K562 (cell line): ENCODE measurements at regions not wholly inside any gene's neighbourhood (a gene's known extent, or its start where the extent isn't known, plus 50 kb on each side); places are given as distances from the start of the nearest gene placed in this dataset.
"Not testable (repeated sequence)": the region's sequence is repeated elsewhere in the genome, so short reads cannot be mapped to it uniquely, and the experiment has no call there.

Source experiments
- ATAC-seq: fragments of 200-7000 bp; cut with Tn5 transposase; 3 replicates; pipeline ENCODE4 v1.9.1; 2020; ENCODE audit warnings: moderate library complexity
- BruUV-seq: library from RNA; stranded (reverse); fragments of 400-500 nt; replicated peaks from 2 replicates; lab custom pipeline; 2021; lab: Mats Ljungman, UMichigan
- CTCF ChIA-PET: fragments of 300-600 bp; formaldehyde crosslinking; extraction: SDS; loops from one replicate; lab custom pipeline; 2021; ENCODE audit warnings: low intra/inter-chr PET ratio; lab: Yijun Ruan, JAX
- POLR2A ChIA-PET: fragments of 300-600, 350-650 bp; sonication (Branson Sonifier 250); formaldehyde crosslinking; extraction: SDS; loops from one replicate; lab custom pipeline; 2021; ENCODE audit warnings: antibody characterized with exemption, inconsistent platforms; lab: Yijun Ruan, JAX
- DNase-seq, 4 experiments: peaks; one replicate each; pipeline versions ENCODE4 v3.0.0 to v3.0.0-alpha.2; 2011 to 2018; ENCODE audit warnings: low spot score in 3 of 4, mixed read lengths in 3 of 4; ENCODE audit errors: extremely low read depth in 1 of 4
- FAIRE-seq: peaks from 2 replicates; lab custom pipeline; 2011; peaks lifted over from hg19 to GRCh38; lab: Jason Lieb, UNC
- H2AFZ ChIP-seq: 2 replicates; pipeline ENCODE4 v1.6.0; 2011; ENCODE audit warnings: low read depth, low read length, control low read depth, inconsistent platforms
- H3K27ac ChIP-seq: fragments of 200-600 bp; 3 replicates; pipeline ENCODE4 v1.8.0; 2011; ENCODE audit warnings: low read depth, mild to moderate bottlenecking, control low read depth, inconsistent platforms, low read length, moderate library complexity, mixed read lengths; ENCODE audit errors: extremely low read depth
- H3K27me3 ChIP-seq, 2 experiments: fragments of 300-600 bp in 1 of 2; 2 replicates in 1 of 2; 3 replicates in 1 of 2; pipeline versions ENCODE4 v1.6.0 to v1.8.0; 2011; ENCODE audit warnings: inconsistent platforms in 2 of 2, low read length in 2 of 2, mild to moderate bottlenecking in 1 of 2, mixed read lengths in 1 of 2, moderate library complexity in 1 of 2; ENCODE audit not compliant: control insufficient read depth in 2 of 2, insufficient read depth in 2 of 2
- H3K36me3 ChIP-seq: fragments of 300-600 bp; 3 replicates; pipeline ENCODE4 v1.8.0; 2011; ENCODE audit warnings: mild to moderate bottlenecking, low read length, inconsistent platforms; ENCODE audit not compliant: control insufficient read depth, insufficient read depth
- H3K4me1 ChIP-seq, 2 experiments: fragments of 200-600 bp in 1 of 2; replicated peaks in 1 of 2; 2 replicates in 1 of 2; 3 replicates in 1 of 2; pipeline versions ENCODE4 v1.5.1 to v1.8.0; 2011; ENCODE audit warnings: inconsistent platforms in 2 of 2, low read length in 2 of 2, mild to moderate bottlenecking in 1 of 2, mixed read lengths in 1 of 2, moderate library complexity in 1 of 2; ENCODE audit not compliant: control insufficient read depth in 2 of 2, insufficient read depth in 2 of 2
- H3K4me2 ChIP-seq: 2 replicates; pipeline ENCODE4 v1.6.1; 2011; ENCODE audit warnings: low read length, control low read depth, inconsistent platforms, mixed read lengths; ENCODE audit not compliant: insufficient read depth
- H3K4me3 ChIP-seq: fragments of 200-600 bp; sonication (generic), shearing (Covaris generic); 2 replicates; pipeline ENCODE4 v1.5.1; 2016; ENCODE audit warnings: control low read depth, inconsistent platforms
- H3K79me2 ChIP-seq: fragments of 200-600 bp; 3 replicates; pipeline ENCODE4 v1.8.0; 2011; ENCODE audit warnings: low read length, inconsistent platforms; ENCODE audit not compliant: control insufficient read depth, insufficient read depth
- H3K9ac ChIP-seq, 2 experiments: 2 replicates each; pipeline versions ENCODE4 v1.6.0 to v1.6.1; 2011; ENCODE audit warnings: low read depth in 2 of 2, low read length in 2 of 2, control low read depth in 1 of 2, inconsistent platforms in 1 of 2, mild to moderate bottlenecking in 1 of 2, mixed read lengths in 1 of 2; ENCODE audit not compliant: insufficient read depth in 1 of 2
- H3K9me1 ChIP-seq: one replicate; pipeline ENCODE4 v1.6.0; 2011; ENCODE audit warnings: inconsistent platforms, mild to moderate bottlenecking, low read length, moderate library complexity; ENCODE audit not compliant: control insufficient read depth, insufficient read depth
- H3K9me3 ChIP-seq: replicated peaks from 2 replicates; pipeline ENCODE4 v1.5.1; 2011; ENCODE audit warnings: low read depth, low read length, inconsistent platforms; ENCODE audit not compliant: control insufficient read depth, insufficient read depth
- H4K20me1 ChIP-seq: replicated peaks from 2 replicates; pipeline ENCODE4 v1.6.1; 2011; ENCODE audit warnings: low read length, inconsistent platforms, mixed read lengths; ENCODE audit not compliant: control insufficient read depth, insufficient read depth
- WGBS: fragments of 100-300 bp; shearing (Covaris generic); methylation state at CpG from one replicate; pipeline ENCODE4 v1.1.6; 2016; ENCODE audit warnings: low coverage, mixed read lengths; ENCODE audit not compliant: insufficient coverage; ENCODE audit errors: missing lambda C conversion rate; 5-methylcytosine and 5-hydroxymethylcytosine counted together
- in situ Hi-C: fragments of 300-500 bp; cut with MboI; formaldehyde crosslinking; loops from 4 replicates; pipeline ENCODE4 v1.15.0; 2018; ENCODE audit warnings: inconsistent platforms, mixed read lengths
- intact Hi-C: fragments of 100-400 bp; cut with micrococcal nuclease; formaldehyde crosslinking; loops from 2 replicates; pipeline ENCODE4 v1.14.2; 2022

GRCh38 chr16:16601239-16601638 lies 222.3 kb downstream of the NPIPA7 start:
- 39% methylated on average over 3 of the region's 4 CpGs for WGBS
- H3K9ac ChIP-seq, DNase-seq, H3K36me3 ChIP-seq, BruUV-seq, H3K4me2 ChIP-seq, H3K27ac ChIP-seq, H4K20me1 ChIP-seq, H3K9me3 ChIP-seq, intact Hi-C loops, FAIRE-seq, in situ Hi-C loops, POLR2A ChIA-PET, H3K79me2 ChIP-seq, H3K4me1 ChIP-seq, H2AFZ ChIP-seq, H3K27me3 ChIP-seq, H3K9me1 ChIP-seq, CTCF ChIA-PET, H3K4me3 ChIP-seq, ATAC-seq: not testable (repeated sequence)

- DNase-seq, intact Hi-C loops, H3K27me3 ChIP-seq, H3K9ac ChIP-seq, ATAC-seq, H3K4me1 ChIP-seq, H3K4me2 ChIP-seq, H3K79me2 ChIP-seq, CTCF ChIA-PET, H3K36me3 ChIP-seq, H3K4me3 ChIP-seq, H4K20me1 ChIP-seq, BruUV-seq, H2AFZ ChIP-seq, in situ Hi-C loops, POLR2A ChIA-PET, H3K27ac ChIP-seq, H3K9me3 ChIP-seq, FAIRE-seq, H3K9me1 ChIP-seq: not testable (repeated sequence)
- 55% methylated on average over 3 of the region's 8 CpGs for WGBS
Measured at GRCh38 chr16:16607401-16608082, 228.6 kb downstream of the NPIPA7 start.

- H3K9me3 ChIP-seq, DNase-seq, H3K27ac ChIP-seq, POLR2A ChIA-PET, H3K27me3 ChIP-seq, H3K4me2 ChIP-seq, H3K79me2 ChIP-seq, H3K9ac ChIP-seq, H2AFZ ChIP-seq, intact Hi-C loops, H3K36me3 ChIP-seq, H3K4me3 ChIP-seq, ATAC-seq, FAIRE-seq, H3K4me1 ChIP-seq, H3K9me1 ChIP-seq, in situ Hi-C loops, H4K20me1 ChIP-seq, BruUV-seq, CTCF ChIA-PET: not testable (repeated sequence)
- WGBS: 67% methylated on average over 4 of the region's 6 CpGs
Measured at GRCh38 chr16:16609627-16610026, 230.7 kb downstream of the NPIPA7 start.

GRCh38 chr16:16610389-16610967 lies 231.5 kb downstream of the NPIPA7 start:
- ATAC-seq, BruUV-seq: not testable (repeated sequence)

More at GRCh38 chr16:16610389-16610967, 231.5 kb downstream of the NPIPA7 start:
- intact Hi-C loops, DNase-seq, H3K36me3 ChIP-seq, H3K79me2 ChIP-seq, H3K27ac ChIP-seq, H3K4me3 ChIP-seq, in situ Hi-C loops, H2AFZ ChIP-seq, H3K27me3 ChIP-seq, H3K4me1 ChIP-seq, H3K9me1 ChIP-seq, H3K9ac ChIP-seq, H3K4me2 ChIP-seq, CTCF ChIA-PET, POLR2A ChIA-PET, H4K20me1 ChIP-seq, H3K9me3 ChIP-seq: not testable (repeated sequence)
- peak; percentile 26 for FAIRE-seq
- 37% methylated on average over 5 of the region's 10 CpGs for WGBS
